Muscle layer of colon (tissue), 2 donors: ENCODE measurements at regions not wholly inside any gene's neighbourhood (a gene's known extent, or its start where the extent isn't known, plus 50 kb on each side); places are given as distances from the start of the nearest gene placed in this dataset.
"Not testable (repeated sequence)": the region's sequence is repeated elsewhere in the genome, so short reads cannot be mapped to it uniquely, and the experiment has no call there.

Experiments used
- H3K27ac ChIP-seq: one replicate; pipeline ENCODE4 v1.7.0; 2013; ENCODE audit warnings: low read depth, mild to moderate bottlenecking, low read length, moderate library complexity
- H3K27me3 ChIP-seq, 2 donors: one replicate each; pipeline ENCODE4 v1.7.0; 2013; ENCODE audit warnings: low read length in 2 of 2, mild to moderate bottlenecking in 2 of 2; ENCODE audit not compliant: insufficient read depth in 2 of 2, control insufficient read depth in 1 of 2
- H3K36me3 ChIP-seq: one replicate; pipeline ENCODE4 v1.7.0; 2013; ENCODE audit warnings: mild to moderate bottlenecking, low read length; ENCODE audit not compliant: insufficient read depth
- H3K4me1 ChIP-seq: one replicate; pipeline ENCODE4 v1.7.0; 2013; ENCODE audit warnings: mild to moderate bottlenecking, low read length; ENCODE audit not compliant: insufficient read depth
- H3K4me3 ChIP-seq, 2 donors: one replicate each; pipeline ENCODE4 v1.7.0; 2013; ENCODE audit warnings: low read length in 2 of 2, low read depth in 1 of 2, mild to moderate bottlenecking in 1 of 2, moderate library complexity in 1 of 2
- H3K9ac ChIP-seq: one replicate; pipeline ENCODE4 v1.7.0; 2013; ENCODE audit warnings: low read length
- H3K9me3 ChIP-seq: one replicate; pipeline ENCODE4 v1.7.0; 2013; ENCODE audit warnings: mild to moderate bottlenecking, low read length
- donor health status: abdominal sarcoma.
- donor health status: Adenocarcinoma of cecum.

GRCh38 chr3:70620367-70620766 lies 307.9 kb upstream of the MDFIC2 start:
- H3K4me3 ChIP-seq = no peak overlapping the region
- H3K4me1 ChIP-seq = no peaks in the 10 kb centered on the region
- no peak overlapping the region for H3K27ac ChIP-seq
- H3K9me3 ChIP-seq = no peaks in the 10 kb centered on the region
- H3K9ac ChIP-seq = no peak overlapping the region
- H3K36me3 ChIP-seq = no peaks in the 10 kb centered on the region
- no peaks in the 10 kb centered on the region for H3K27me3 ChIP-seq

- Histone ChIP-seq H3K36me3 (no peaks in the 10 kb centered on the region), H3K27ac (no peak overlapping the region), H3K4me1 (no peaks in the 10 kb centered on the region), H3K27me3 (no peaks in the 10 kb centered on the region), H3K9me3 (no peaks in the 10 kb centered on the region), H3K9ac (no peak overlapping the region), H3K4me3 (no peak overlapping the region)
Measured at GRCh38 chr3:70618151-70618550, 305.7 kb upstream of the MDFIC2 start.

GRCh38 chr3:70617349-70617748 lies 304.9 kb upstream of the MDFIC2 start:
- not testable (repeated sequence) for H3K4me1 ChIP-seq, H3K9ac ChIP-seq, H3K27ac ChIP-seq, H3K36me3 ChIP-seq, H3K4me3 ChIP-seq, H3K27me3 ChIP-seq, H3K9me3 ChIP-seq

- Histone ChIP-seq H3K9me3 (no peaks in the 10 kb centered on the region), H3K27ac (no peak overlapping the region), H3K4me3 (no peak overlapping the region), H3K4me1 (no peaks in the 10 kb centered on the region), H3K27me3 (no peaks in the 10 kb centered on the region), H3K36me3 (no peaks in the 10 kb centered on the region), H3K9ac (no peak overlapping the region)
Measured at GRCh38 chr3:70615286-70615685, 302.8 kb upstream of the MDFIC2 start.

GRCh38 chr3:70614111-70614510 lies 301.7 kb upstream of the MDFIC2 start:
- Histone ChIP-seq H3K4me1 (no peaks in the 10 kb centered on the region), H3K27me3 (no peaks in the 10 kb centered on the region), H3K9ac (no peak overlapping the region), H3K27ac (no peak overlapping the region), H3K9me3 (no peaks in the 10 kb centered on the region), H3K4me3 (no peak overlapping the region), H3K36me3 (no peaks in the 10 kb centered on the region)

- Histone ChIP-seq H3K4me1 (no peaks in the 10 kb centered on the region), H3K9me3 (no peaks in the 10 kb centered on the region), H3K9ac (no peak overlapping the region), H3K27me3 (no peaks in the 10 kb centered on the region), H3K4me3 (no peak overlapping the region), H3K36me3 (no peaks in the 10 kb centered on the region), H3K27ac (no peak overlapping the region)
Measured at GRCh38 chr3:70612920-70613319, 300.5 kb upstream of the MDFIC2 start.

GRCh38 chr3:70611667-70612277 lies 299.3 kb upstream of the MDFIC2 start:
- not testable (repeated sequence) for H3K27me3 ChIP-seq, H3K4me1 ChIP-seq, H3K4me3 ChIP-seq, H3K9ac ChIP-seq, H3K36me3 ChIP-seq, H3K9me3 ChIP-seq, H3K27ac ChIP-seq

GRCh38 chr3:70608434-70608833 lies 296.0 kb upstream of the MDFIC2 start:
- Histone ChIP-seq H3K4me3 (no peak overlapping the region), H3K9me3 (no peaks in the 10 kb centered on the region), H3K27me3 (no peaks in the 10 kb centered on the region), H3K27ac (no peak overlapping the region), H3K36me3 (no peaks in the 10 kb centered on the region), H3K9ac (no peak overlapping the region), H3K4me1 (no peaks in the 10 kb centered on the region)

GRCh38 chr3:70607469-70607868 lies 295.0 kb upstream of the MDFIC2 start:
- Histone ChIP-seq H3K4me3 (no peak overlapping the region), H3K36me3 (no peaks in the 10 kb centered on the region), H3K4me1 (no peaks in the 10 kb centered on the region), H3K27me3 (no peaks in the 10 kb centered on the region), H3K9ac (no peak overlapping the region), H3K9me3 (no peaks in the 10 kb centered on the region), H3K27ac (no peak overlapping the region)

GRCh38 chr3:70606018-70606417 lies 293.6 kb upstream of the MDFIC2 start:
- H3K27ac ChIP-seq = no peak overlapping the region
- no peaks in the 10 kb centered on the region for H3K36me3 ChIP-seq
- no peaks in the 10 kb centered on the region for H3K4me1 ChIP-seq
- no peaks in the 10 kb centered on the region for H3K9me3 ChIP-seq
- no peak overlapping the region for H3K4me3 ChIP-seq
- no peak overlapping the region for H3K9ac ChIP-seq
- no peaks in the 10 kb centered on the region for H3K27me3 ChIP-seq

GRCh38 chr3:70603103-70603502 lies 290.7 kb upstream of the MDFIC2 start:
- H3K9ac ChIP-seq = no peak overlapping the region
- H3K4me3 ChIP-seq = no peak overlapping the region
- no peaks in the 10 kb centered on the region for H3K36me3 ChIP-seq
- no peaks in the 10 kb centered on the region for H3K4me1 ChIP-seq
- no peaks in the 10 kb centered on the region for H3K9me3 ChIP-seq
- H3K27me3 ChIP-seq = no peaks in the 10 kb centered on the region
- no peak overlapping the region for H3K27ac ChIP-seq

GRCh38 chr3:70597312-70597711 lies 284.9 kb upstream of the MDFIC2 start:
- no peaks in the 10 kb centered on the region for H3K4me1 ChIP-seq
- no peaks in the 10 kb centered on the region for H3K36me3 ChIP-seq
- H3K4me3 ChIP-seq = no peak overlapping the region
- no peak overlapping the region for H3K9ac ChIP-seq
- H3K9me3 ChIP-seq = no peaks in the 10 kb centered on the region
- H3K27ac ChIP-seq = no peak overlapping the region
- H3K27me3 ChIP-seq = no peaks in the 10 kb centered on the region
